ENCODE measurements at regions not wholly inside any gene's neighbourhood (a gene's known extent, or its start where the extent isn't known, plus 50 kb on each side); places are given as distances from the start of the nearest gene placed in this dataset.

GRCh38 chr14:71742485-71742884 is 189.7 kb upstream of the RGS6 start:
- Histone ChIP-seq H3K36me3 (ENCODE audit: control insufficient read depth, insufficient read depth, low read length) (peaks cover 11% of the 10 kb centered on the region), H3K4me1 (ENCODE audit: control insufficient read depth, insufficient read depth, low read length) (no peaks in the 10 kb centered on the region), H3K4me3 (ENCODE audit: low read length) (no peak overlapping the region), H3K27me3 (ENCODE audit: control insufficient read depth, insufficient read depth, low read length) (no peaks in the 10 kb centered on the region), H3K27ac (ENCODE audit: low read length) (no peak overlapping the region), H3K9me3 (ENCODE audit: control insufficient read depth, insufficient read depth, low read length) (no peaks in the 10 kb centered on the region)
- H3K27me3 Mint-ChIP-seq (ENCODE audit: low read depth in 2 of 2): no peaks in the 10 kb centered on the region
- WGBS (ENCODE audit: insufficient coverage): 91% methylated on average over 5 of the region's 6 CpGs
- intact Hi-C loops (cut with micrococcal nuclease): no loop called here
- H3K4me3 Mint-ChIP-seq: no peak overlapping the region
- H3K36me3 Mint-ChIP-seq: no peaks in the 10 kb centered on the region
- DNase-seq (no peak), ATAC-seq (no peak)
- H3K27ac Mint-ChIP-seq: no peak overlapping the region
- H3K4me1 Mint-ChIP-seq: no peaks in the 10 kb centered on the region
- H3K9me3 Mint-ChIP-seq: no peaks in the 10 kb centered on the region
- no peak for TF ChIP-seq CTCF (IDR thresholded peaks at IDR 0.05)

GRCh38 chr14:71745072-71745471 is 187.2 kb upstream of the RGS6 start:
- DNase-seq (no peak), ATAC-seq (no peak)
- no peak overlapping the region for H3K27ac ChIP-seq (ENCODE audit: low read length)
- TF ChIP-seq CTCF (IDR thresholded peaks at IDR 0.05): no peak
- Mint-ChIP-seq H3K27ac (no peak overlapping the region), H3K36me3 (no peaks in the 10 kb centered on the region), H3K27me3 (ENCODE audit: low read depth in 2 of 2) (peaks cover 0 to 2% of the 10 kb centered on the region in 2 donors), H3K9me3 (no peaks in the 10 kb centered on the region), H3K4me3 (no peak overlapping the region), H3K4me1 (no peaks in the 10 kb centered on the region)
- no peak overlapping the region for H3K4me3 ChIP-seq (ENCODE audit: low read length)
- no peaks in the 10 kb centered on the region for H3K9me3 ChIP-seq (ENCODE audit: control insufficient read depth, insufficient read depth, low read length)
- H3K4me1 ChIP-seq (ENCODE audit: control insufficient read depth, insufficient read depth, low read length): no peaks in the 10 kb centered on the region
- H3K36me3 ChIP-seq (ENCODE audit: control insufficient read depth, insufficient read depth, low read length): no peaks in the 10 kb centered on the region
- no peaks in the 10 kb centered on the region for H3K27me3 ChIP-seq (ENCODE audit: control insufficient read depth, insufficient read depth, low read length)
- intact Hi-C loops (cut with micrococcal nuclease): no loop called here
- WGBS (ENCODE audit: insufficient coverage): 85% methylated on average over 7 of the region's 7 CpGs

GRCh38 chr14:71748196-71748595 is 184.0 kb upstream of the RGS6 start:
- no peaks in the 10 kb centered on the region for H3K9me3 Mint-ChIP-seq
- no peak overlapping the region for H3K27ac ChIP-seq (ENCODE audit: low read length)
- no peak overlapping the region for H3K4me3 Mint-ChIP-seq
- H3K4me1 Mint-ChIP-seq: peaks cover 0 to 4% of the 10 kb centered on the region in 2 donors
- 100% methylated on average over 1 of the region's 1 CpG for WGBS (ENCODE audit: insufficient coverage)
- no peak for TF ChIP-seq CTCF (IDR thresholded peaks at IDR 0.05)
- no peak for DNase-seq
- no peaks in the 10 kb centered on the region for H3K36me3 Mint-ChIP-seq
- no peak overlapping the region for H3K27ac Mint-ChIP-seq
- no peaks in the 10 kb centered on the region for H3K9me3 ChIP-seq (ENCODE audit: control insufficient read depth, insufficient read depth, low read length)
- no peak overlapping the region for H3K4me3 ChIP-seq (ENCODE audit: low read length)
- ATAC-seq: no peak
- peaks cover 0 to 2% of the 10 kb centered on the region in 2 donors for H3K27me3 Mint-ChIP-seq (ENCODE audit: low read depth in 2 of 2)
- peaks cover 3% of the 10 kb centered on the region for H3K4me1 ChIP-seq (ENCODE audit: control insufficient read depth, insufficient read depth, low read length)
- intact Hi-C loops (cut with micrococcal nuclease): no loop called here
- no peaks in the 10 kb centered on the region for H3K36me3 ChIP-seq (ENCODE audit: control insufficient read depth, insufficient read depth, low read length)
- H3K27me3 ChIP-seq (ENCODE audit: control insufficient read depth, insufficient read depth, low read length): no peaks in the 10 kb centered on the region

- Histone ChIP-seq H3K27ac (ENCODE audit: low read length) (no peak overlapping the region), H3K4me3 (ENCODE audit: low read length) (no peak overlapping the region), H3K36me3 (ENCODE audit: control insufficient read depth, insufficient read depth, low read length) (no peaks in the 10 kb centered on the region), H3K4me1 (ENCODE audit: control insufficient read depth, insufficient read depth, low read length) (peaks cover 3% of the 10 kb centered on the region), H3K9me3 (ENCODE audit: control insufficient read depth, insufficient read depth, low read length) (no peaks in the 10 kb centered on the region), H3K27me3 (ENCODE audit: control insufficient read depth, insufficient read depth, low read length) (no peaks in the 10 kb centered on the region)
- no peak for TF ChIP-seq CTCF (IDR thresholded peaks at IDR 0.05)
- 33% methylated on average over 8 of the region's 8 CpGs for WGBS (ENCODE audit: insufficient coverage)
- no peak overlapping the region for H3K4me3 Mint-ChIP-seq
- ATAC-seq (no peak), DNase-seq (no peak)
- H3K27me3 Mint-ChIP-seq (ENCODE audit: low read depth in 2 of 2): peaks cover 0 to 2% of the 10 kb centered on the region in 2 donors
- H3K4me1 Mint-ChIP-seq: peaks cover 0 to 4% of the 10 kb centered on the region in 2 donors
- no peaks in the 10 kb centered on the region for H3K9me3 Mint-ChIP-seq
- intact Hi-C loops (cut with micrococcal nuclease): no loop called here
- H3K36me3 Mint-ChIP-seq: no peaks in the 10 kb centered on the region
- no peak overlapping the region for H3K27ac Mint-ChIP-seq
These were observed 182.5 kb upstream of the RGS6 start for GRCh38 chr14:71749613-71750238.
